Stimulated activated CD4-positive, alpha-beta T cell treated with anti-CD3 and anti-CD28 coated beads, Interleukin-4, amount 100 ng/mL, for 4 hours (primary cell): ENCODE measurements at regions not wholly inside any gene's neighbourhood (a gene's known extent, or its start where the extent isn't known, plus 50 kb on each side); places are given as distances from the start of the nearest gene placed in this dataset.
"Not testable (repeated sequence)": the region's sequence is repeated elsewhere in the genome, so short reads cannot be mapped to it uniquely, and the experiment has no call there.

Source experiments
- DNase-seq, 2 experiments: peaks; one replicate each; pipeline ENCODE4 v3.0.0-alpha.2; 2020

GRCh38 chr5:113723021-113723420 is 209.5 kb downstream of the YTHDC2 start:
- DNase-seq = no peak

- DNase-seq = no peak
These were observed 222.3 kb downstream of the YTHDC2 start for GRCh38 chr5:113735751-113736150.

GRCh38 chr5:113742176-113742575 is 228.7 kb downstream of the YTHDC2 start:
- DNase-seq = no peak

- no peak for DNase-seq
These were observed 229.1 kb downstream of the YTHDC2 start for GRCh38 chr5:113742639-113743038.

GRCh38 chr5:113748403-113748802 is 234.9 kb downstream of the YTHDC2 start:
- DNase-seq = no peak

- DNase-seq = no peak
These were observed 235.8 kb downstream of the YTHDC2 start for GRCh38 chr5:113749334-113749733.

GRCh38 chr5:113753182-113753581 is 239.7 kb downstream of the YTHDC2 start:
- DNase-seq = not testable (repeated sequence)

- DNase-seq = no peak
These were observed 242.0 kb downstream of the YTHDC2 start for GRCh38 chr5:113755516-113755915.

GRCh38 chr5:113757508-113757907 is 244.0 kb downstream of the YTHDC2 start:
- DNase-seq = no peak

GRCh38 chr5:113759505-113759904 is 246.0 kb downstream of the YTHDC2 start:
- DNase-seq = no peak

- DNase-seq = no peak
These were observed 247.0 kb downstream of the YTHDC2 start for GRCh38 chr5:113760486-113760885.

- no peak for DNase-seq
These were observed 248.1 kb downstream of the YTHDC2 start for GRCh38 chr5:113761594-113761993.

- DNase-seq = no peak
These were observed 250.9 kb downstream of the YTHDC2 start for GRCh38 chr5:113764382-113764781.

GRCh38 chr5:113766827-113767226 is 253.3 kb downstream of the YTHDC2 start:
- DNase-seq = not testable (repeated sequence)

GRCh38 chr5:113770648-113771047 is 257.2 kb downstream of the YTHDC2 start:
- no peak for DNase-seq

GRCh38 chr5:113771483-113771882 is 258.0 kb downstream of the YTHDC2 start:
- DNase-seq = no peak

GRCh38 chr5:113776168-113776567 is 262.7 kb downstream of the YTHDC2 start:
- no peak for DNase-seq

GRCh38 chr5:113776832-113777525 is 263.5 kb downstream of the YTHDC2 start:
- DNase-seq = no peak

GRCh38 chr5:113778147-113778546 is 264.7 kb downstream of the YTHDC2 start:
- DNase-seq = no peak

- no peak for DNase-seq
These were observed 274.7 kb downstream of the YTHDC2 start for GRCh38 chr5:113788141-113788655.

GRCh38 chr5:113789769-113790168 is 276.3 kb downstream of the YTHDC2 start:
- DNase-seq = no peak

- DNase-seq = no peak
These were observed 279.3 kb downstream of the YTHDC2 start for GRCh38 chr5:113792806-113793205.

GRCh38 chr5:113794981-113795380 is 281.5 kb downstream of the YTHDC2 start:
- DNase-seq = no peak

- no peak for DNase-seq
These were observed 287.2 kb downstream of the YTHDC2 start for GRCh38 chr5:113800686-113801085.

- DNase-seq = no peak
These were observed 290.8 kb downstream of the YTHDC2 start for GRCh38 chr5:113804264-113804663.
